Ovary (tissue), 3 donors: ENCODE measurements at regions not wholly inside any gene's neighbourhood (a gene's known extent, or its start where the extent isn't known, plus 50 kb on each side); places are given as distances from the start of the nearest gene placed in this dataset.

Experiments
- POLR2A ChIP-seq: fragments of 450-650 bp; IDR thresholded peaks from one replicate; pipeline ENCODE4 v1.6.1; 2017; ENCODE audit warnings: antibody characterized with exemption, mild to moderate bottlenecking, moderate library complexity
- TF ChIP-seq, protein P1 (sequence below), 3 donors: fragments of 450-650 bp in 2 of 3; fragments of 200-600 bp in 1 of 3; IDR thresholded peaks; one replicate each; pipeline versions ENCODE4 v1.5.1 to v1.8.0; 2016 to 2022; ENCODE audit warnings: antibody characterized with exemption in 3 of 3, mild to moderate bottlenecking in 1 of 3
- donor health status: DM: no; HTN: no; CAD: no.

DNA sequence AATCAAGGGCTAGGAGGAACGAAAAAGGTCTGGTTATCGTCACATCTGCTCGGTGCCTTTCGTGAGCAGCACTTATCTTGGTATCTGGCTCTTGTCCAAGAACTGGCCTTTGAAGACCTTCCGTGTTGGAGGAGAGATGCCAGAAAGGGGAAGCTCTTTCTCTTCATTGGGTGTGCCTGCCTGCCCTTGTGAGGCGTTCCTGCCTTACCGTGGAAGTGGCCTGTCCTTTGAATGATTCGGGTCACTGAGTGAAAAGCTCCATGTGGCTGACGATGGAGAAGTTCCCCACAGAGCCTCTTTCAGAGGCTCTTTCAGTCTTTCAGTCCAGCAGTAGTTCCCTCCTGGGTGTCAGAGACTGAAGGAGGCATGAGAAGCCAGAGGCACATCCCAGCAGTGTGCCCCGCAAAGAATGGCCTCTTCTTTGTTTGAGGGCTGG, 121.5 kb upstream of the SLC10A2 start:
- no peak for TF ChIP-seq POLR2A
- TF ChIP-seq, protein P1, sequence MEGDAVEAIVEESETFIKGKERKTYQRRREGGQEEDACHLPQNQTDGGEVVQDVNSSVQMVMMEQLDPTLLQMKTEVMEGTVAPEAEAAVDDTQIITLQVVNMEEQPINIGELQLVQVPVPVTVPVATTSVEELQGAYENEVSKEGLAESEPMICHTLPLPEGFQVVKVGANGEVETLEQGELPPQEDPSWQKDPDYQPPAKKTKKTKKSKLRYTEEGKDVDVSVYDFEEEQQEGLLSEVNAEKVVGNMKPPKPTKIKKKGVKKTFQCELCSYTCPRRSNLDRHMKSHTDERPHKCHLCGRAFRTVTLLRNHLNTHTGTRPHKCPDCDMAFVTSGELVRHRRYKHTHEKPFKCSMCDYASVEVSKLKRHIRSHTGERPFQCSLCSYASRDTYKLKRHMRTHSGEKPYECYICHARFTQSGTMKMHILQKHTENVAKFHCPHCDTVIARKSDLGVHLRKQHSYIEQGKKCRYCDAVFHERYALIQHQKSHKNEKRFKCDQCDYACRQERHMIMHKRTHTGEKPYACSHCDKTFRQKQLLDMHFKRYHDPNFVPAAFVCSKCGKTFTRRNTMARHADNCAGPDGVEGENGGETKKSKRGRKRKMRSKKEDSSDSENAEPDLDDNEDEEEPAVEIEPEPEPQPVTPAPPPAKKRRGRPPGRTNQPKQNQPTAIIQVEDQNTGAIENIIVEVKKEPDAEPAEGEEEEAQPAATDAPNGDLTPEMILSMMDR (IDR thresholded peaks at IDR 0.05) = no peak
